Right cardiac atrium (tissue), 5 donors: ENCODE measurements at regions not wholly inside any gene's neighbourhood (a gene's known extent, or its start where the extent isn't known, plus 50 kb on each side); places are given as distances from the start of the nearest gene placed in this dataset.

Experiments used
- ATAC-seq, 2 donors: fragments of 200-7000 bp; cut with Tn5 transposase; one replicate each; pipeline versions ENCODE4 v1.8.0 to v1.9.1; 2020; ENCODE audit warnings: moderate library complexity in 2 of 2, mild to moderate bottlenecking in 1 of 2
- DNase-seq, 3 donors: peaks; one replicate each; pipeline ENCODE4 v3.0.0-alpha.2; 2020
- H3K27ac ChIP-seq: one replicate; pipeline ENCODE4 v1.5.1; 2013; ENCODE audit warnings: mild to moderate bottlenecking, low read length, control low read depth, moderate library complexity
- H3K27me3 ChIP-seq: one replicate; pipeline ENCODE4 v1.6.1; 2013; ENCODE audit not compliant: control insufficient read depth, insufficient read depth
- H3K4me1 ChIP-seq: one replicate; pipeline ENCODE4 v1.6.1; 2013; ENCODE audit warnings: low read length; ENCODE audit not compliant: control insufficient read depth, insufficient read depth
- H3K4me3 ChIP-seq: one replicate; pipeline ENCODE4 v1.5.1; 2013; ENCODE audit warnings: low read length, control low read depth
- H3K9me3 ChIP-seq: one replicate; pipeline ENCODE4 v1.6.1; 2013; ENCODE audit warnings: low read length; ENCODE audit not compliant: control insufficient read depth
- WGBS: extraction: QIAGEN DNeasy Blood & Tissue Kit; methylation state at CpG from one replicate; pipeline ENCODE4 v1.1.7; 2013; 5-methylcytosine and 5-hydroxymethylcytosine counted together
- intact Hi-C, 4 donors: fragments of 100-400 bp; cut with DNase I; formaldehyde crosslinking; loops; one replicate each; pipeline versions ENCODE4 v1.11.0 to v1.14.0; 2022 to 2023
- donor health status: healthy with polysubstance abuse.
- donor health status: DM: no; HTN: yes; CAD: no.
- donor health status: DM: no; HTN: no; CAD: no.
- donor health status: DM: no; HTN: yes; CAD: no; lungs with severe emphysema.
- donor health status: DM: yes; HTN: yes; CAD: no.

- no peak overlapping the region for H3K4me3 ChIP-seq
- H3K4me1 ChIP-seq: no peaks in the 10 kb centered on the region
- DNase-seq (no peak), ATAC-seq (no peak)
- intact Hi-C loops: no loop called here
- no peaks in the 10 kb centered on the region for H3K9me3 ChIP-seq
- WGBS: 97% methylated on average over 2 of the region's 2 CpGs
- H3K27me3 ChIP-seq: no peaks in the 10 kb centered on the region
- H3K27ac ChIP-seq: no peak overlapping the region
These were observed 95.0 kb downstream of the SPP2 start for GRCh38 chr2:234145511-234145910.

GRCh38 chr2:234145057-234145456 lies 94.6 kb downstream of the SPP2 start:
- no peak overlapping the region for H3K27ac ChIP-seq
- no peak for ATAC-seq
- no peaks in the 10 kb centered on the region for H3K9me3 ChIP-seq
- H3K4me1 ChIP-seq: no peaks in the 10 kb centered on the region
- intact Hi-C loops: no loop called here
- no peak overlapping the region for H3K4me3 ChIP-seq
- no peak for DNase-seq
- no peaks in the 10 kb centered on the region for H3K27me3 ChIP-seq

DNA sequence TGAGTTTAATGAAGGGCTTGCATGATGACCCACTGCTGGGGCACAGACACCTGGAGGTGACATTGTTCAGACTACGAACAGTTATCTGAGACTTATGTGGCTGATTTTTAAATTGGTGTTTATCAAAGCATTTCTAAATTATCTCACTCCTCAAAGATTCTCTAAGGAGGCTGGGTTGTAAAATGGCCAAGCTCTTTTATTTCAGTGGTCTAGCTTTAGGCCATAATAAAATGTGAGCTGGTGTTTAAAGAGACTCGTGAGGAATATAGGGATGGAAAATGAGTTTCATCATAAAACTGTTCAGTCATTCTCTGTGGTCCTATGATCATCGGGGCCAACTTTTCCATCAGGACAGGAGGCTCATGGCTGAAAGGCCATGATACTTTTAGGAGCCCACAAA lies 93.4 kb downstream of the SPP2 start:
- H3K4me1 ChIP-seq: no peaks in the 10 kb centered on the region
- no peak for DNase-seq
- no peak overlapping the region for H3K27ac ChIP-seq
- no peak overlapping the region for H3K4me3 ChIP-seq
- ATAC-seq: no peak
- no peaks in the 10 kb centered on the region for H3K27me3 ChIP-seq
- intact Hi-C loops: no loop called here
- H3K9me3 ChIP-seq: no peaks in the 10 kb centered on the region
- WGBS: 84% methylated on average over 3 of the region's 3 CpGs

DNA sequence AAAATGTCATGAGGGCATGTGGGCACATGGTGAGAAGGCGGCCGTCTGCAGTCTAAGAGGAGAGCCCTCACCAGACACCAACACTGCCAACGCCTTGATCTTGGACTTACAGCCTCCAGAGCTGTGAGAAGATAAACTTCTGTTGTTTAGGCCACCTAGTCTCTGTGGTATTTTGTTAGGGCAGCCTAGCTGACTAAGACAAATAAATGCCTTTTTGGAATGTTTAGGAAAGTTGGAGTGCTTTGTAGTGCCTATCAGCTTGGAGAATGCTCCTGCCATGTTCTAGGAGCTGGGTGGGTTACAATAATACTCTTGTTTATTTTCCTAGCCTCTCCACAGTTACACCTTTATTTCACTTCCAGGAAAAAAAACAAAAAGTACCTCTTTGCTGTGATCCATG lies 92.0 kb downstream of the SPP2 start:
- H3K27me3 ChIP-seq: no peaks in the 10 kb centered on the region
- ATAC-seq: no peak
- H3K4me1 ChIP-seq: no peaks in the 10 kb centered on the region
- no peaks in the 10 kb centered on the region for H3K9me3 ChIP-seq
- no peak overlapping the region for H3K4me3 ChIP-seq
- H3K27ac ChIP-seq: no peak overlapping the region
- DNase-seq: no peak
- 90% methylated on average over 3 of the region's 3 CpGs for WGBS
- intact Hi-C loops: no loop called here

- Histone ChIP-seq H3K27ac (no peak overlapping the region), H3K27me3 (no peaks in the 10 kb centered on the region), H3K4me3 (no peak overlapping the region), H3K4me1 (no peaks in the 10 kb centered on the region), H3K9me3 (no peaks in the 10 kb centered on the region)
- DNase-seq (no peak), ATAC-seq (no peak)
- WGBS: 87% methylated on average over 5 of the region's 5 CpGs
- intact Hi-C loops: loop anchor here in 3 of 4 donors (5.0 to 10.0 kb wide), 5 partner anchors 363 to 975 kb away; no protein-coding TSS in a partner anchor
These were observed 89.3 kb downstream of the SPP2 start for GRCh38 chr2:234139755-234140154.

GRCh38 chr2:234138836-234139235 lies 88.3 kb downstream of the SPP2 start:
- H3K9me3 ChIP-seq: no peaks in the 10 kb centered on the region
- intact Hi-C loops: loop anchor here in 3 of 4 donors (5.0 to 10.0 kb wide), 5 partner anchors 363 to 976 kb away; no protein-coding TSS in a partner anchor
- H3K27me3 ChIP-seq: no peaks in the 10 kb centered on the region
- 93% methylated on average over 9 of the region's 9 CpGs for WGBS
- H3K4me1 ChIP-seq: no peaks in the 10 kb centered on the region
- no peak overlapping the region for H3K27ac ChIP-seq
- no peak for ATAC-seq
- H3K4me3 ChIP-seq: no peak overlapping the region
- no peak for DNase-seq

- no peaks in the 10 kb centered on the region for H3K9me3 ChIP-seq
- no peaks in the 10 kb centered on the region for H3K27me3 ChIP-seq
- no peaks in the 10 kb centered on the region for H3K4me1 ChIP-seq
- intact Hi-C loops: loop anchor here (2.0 to 10.0 kb wide), 6 partner anchors 363 to 977 kb away; no protein-coding TSS in a partner anchor
- DNase-seq (no peak), ATAC-seq (no peak)
- H3K4me3 ChIP-seq: no peak overlapping the region
- 77% methylated on average over 6 of the region's 6 CpGs for WGBS
- H3K27ac ChIP-seq: no peak overlapping the region
These were observed 87.0 kb downstream of the SPP2 start for GRCh38 chr2:234137400-234138014.

GRCh38 chr2:234136461-234136860 lies 86.0 kb downstream of the SPP2 start:
- Histone ChIP-seq H3K4me3 (no peak overlapping the region), H3K4me1 (no peaks in the 10 kb centered on the region), H3K9me3 (no peaks in the 10 kb centered on the region), H3K27me3 (no peaks in the 10 kb centered on the region), H3K27ac (no peak overlapping the region)
- no peak for DNase-seq
- ATAC-seq: no peak
- intact Hi-C loops: loop anchor here (2.0 to 10.0 kb wide), 6 partner anchors 364 to 978 kb away; no protein-coding TSS in a partner anchor

- peak; percentile 51 to 61 (median 55) for DNase-seq
- WGBS: 33% methylated on average over 16 of the region's 16 CpGs
- no peak overlapping the region for H3K4me3 ChIP-seq
- H3K9me3 ChIP-seq: no peaks in the 10 kb centered on the region
- no peaks in the 10 kb centered on the region for H3K27me3 ChIP-seq
- peak; percentile 62 to 81 for ATAC-seq
- H3K4me1 ChIP-seq: no peaks in the 10 kb centered on the region
- intact Hi-C loops: loop anchor here (2.0 to 10.0 kb wide), 6 partner anchors 365 to 979 kb away; no protein-coding TSS in a partner anchor
- no peak overlapping the region for H3K27ac ChIP-seq
These were observed 85.3 kb downstream of the SPP2 start for GRCh38 chr2:234135750-234136221.

DNA sequence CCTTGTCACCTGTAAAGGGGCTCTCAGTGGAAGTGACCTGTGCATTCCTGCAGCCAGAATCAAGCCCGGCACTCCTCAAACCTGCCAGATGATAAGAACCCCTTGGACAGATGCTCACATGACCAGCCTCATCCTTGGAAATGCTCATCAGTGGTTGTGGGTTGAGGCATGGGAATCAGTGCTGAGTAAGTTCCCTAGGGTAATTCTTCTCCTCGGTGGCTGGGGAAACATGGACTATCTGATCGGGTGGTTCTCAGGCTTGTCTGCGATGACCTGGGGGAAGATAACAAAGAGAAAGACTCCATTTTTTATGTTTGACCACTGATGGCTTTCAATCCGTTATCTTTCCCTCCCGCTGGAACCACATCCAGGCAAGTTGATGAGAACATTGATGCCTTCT lies 84.0 kb downstream of the SPP2 start:
- Histone ChIP-seq H3K4me1 (no peaks in the 10 kb centered on the region), H3K9me3 (no peaks in the 10 kb centered on the region), H3K4me3 (no peak overlapping the region), H3K27ac (no peak overlapping the region), H3K27me3 (no peaks in the 10 kb centered on the region)
- no peak for DNase-seq
- 60% methylated on average over 6 of the region's 6 CpGs for WGBS
- no peak for ATAC-seq
- intact Hi-C loops: loop anchor here in 2 of 4 donors (2.0 to 10.0 kb wide), 3 partner anchors 366 to 980 kb away; no protein-coding TSS in a partner anchor

GRCh38 chr2:234133004-234133403 lies 82.5 kb downstream of the SPP2 start:
- no peak overlapping the region for H3K4me3 ChIP-seq
- H3K27me3 ChIP-seq: no peaks in the 10 kb centered on the region
- H3K9me3 ChIP-seq: no peaks in the 10 kb centered on the region
- H3K27ac ChIP-seq: no peak overlapping the region
- intact Hi-C loops: loop anchor here in 2 of 4 donors (10.0 kb wide), 2 partner anchors 412 to 982 kb away; no protein-coding TSS in a partner anchor
- DNase-seq: no peak
- 76% methylated on average over 4 of the region's 4 CpGs for WGBS
- ATAC-seq: no peak
- no peaks in the 10 kb centered on the region for H3K4me1 ChIP-seq
